EL (cell line): ENCODE measurements at regions not wholly inside any gene's neighbourhood (a gene's known extent, or its start where the extent isn't known, plus 50 kb on each side); places are given as distances from the start of the nearest gene placed in this dataset.
"Not testable (repeated sequence)": the region's sequence is repeated elsewhere in the genome, so short reads cannot be mapped to it uniquely, and the experiment has no call there.

Experiments
- DNase-seq: peaks from one replicate; pipeline ENCODE4 v3.0.0-alpha.2; 2016

DNA sequence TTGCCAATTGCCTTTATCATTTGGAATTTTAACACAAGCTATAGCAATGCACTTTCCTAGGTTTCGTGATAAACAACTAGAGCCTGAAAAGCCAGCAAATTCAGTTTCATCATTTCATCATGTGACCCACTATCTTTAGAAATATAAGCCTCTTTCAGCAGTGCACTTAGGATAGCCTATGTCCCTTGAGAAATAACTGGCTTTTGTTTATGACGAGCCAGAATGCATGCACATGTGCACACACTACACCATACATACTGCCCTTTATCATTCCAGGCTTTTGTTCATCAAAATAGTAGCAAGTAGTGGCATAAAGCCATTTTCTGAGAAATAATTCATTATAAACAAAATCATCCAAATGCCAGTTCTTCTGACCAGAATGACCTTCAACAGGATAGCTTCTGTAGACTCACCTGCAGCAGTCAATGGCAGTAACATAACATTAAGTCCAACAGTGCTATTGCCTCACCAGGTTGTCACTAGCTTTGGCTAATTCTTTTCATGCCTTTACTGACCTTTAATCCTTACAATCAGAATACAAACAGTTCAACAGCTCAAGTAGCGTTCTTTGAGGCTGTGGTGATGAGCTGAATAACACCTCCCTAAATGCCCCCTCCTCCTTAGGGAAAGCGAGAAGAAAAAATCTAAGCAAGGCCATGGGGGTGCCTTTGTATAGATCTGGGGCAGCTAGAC, 132.3 kb upstream of the SMARCA2 start:
- no peak for DNase-seq

DNA sequence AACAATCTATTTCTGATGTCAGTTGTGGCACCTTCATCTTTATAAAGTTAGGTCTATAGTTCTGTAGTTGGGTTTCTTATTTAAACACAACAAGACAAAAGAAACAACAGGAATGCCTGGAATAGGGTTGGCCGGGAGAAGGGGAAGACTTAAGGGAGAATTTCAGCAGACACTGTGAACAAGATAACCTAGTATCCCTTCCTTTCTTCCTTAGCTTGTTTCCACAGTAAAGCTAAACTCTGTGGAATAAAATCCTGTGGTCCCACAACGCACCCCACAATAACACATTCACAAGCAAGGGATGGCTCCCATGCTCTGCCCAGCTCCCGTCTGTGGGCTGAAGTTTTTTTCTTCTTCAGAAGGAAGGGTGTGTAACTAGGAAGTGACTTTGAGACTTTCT, 124.9 kb upstream of the SMARCA2 start:
- DNase-seq, result no peak

DNA sequence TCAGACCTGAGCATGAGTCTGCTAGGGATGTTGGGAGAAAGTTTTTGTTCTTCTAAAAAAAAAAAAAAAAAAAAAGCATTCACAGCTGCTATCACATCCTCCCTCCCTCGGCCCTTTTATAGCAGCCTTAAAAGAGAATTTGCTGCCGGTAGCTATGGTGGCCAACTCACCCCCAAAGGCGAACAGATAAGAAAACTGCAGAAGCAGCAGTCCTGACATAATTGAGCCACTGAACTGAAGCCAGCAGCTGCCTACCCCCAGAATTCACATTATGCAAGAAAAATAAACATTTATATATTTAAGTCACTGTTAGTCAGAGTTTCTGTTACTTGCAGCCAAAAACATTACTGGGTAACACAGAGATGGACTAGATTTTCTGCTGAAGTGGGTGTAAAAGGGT, 124.3 kb upstream of the SMARCA2 start:
- DNase-seq, result no peak

DNA sequence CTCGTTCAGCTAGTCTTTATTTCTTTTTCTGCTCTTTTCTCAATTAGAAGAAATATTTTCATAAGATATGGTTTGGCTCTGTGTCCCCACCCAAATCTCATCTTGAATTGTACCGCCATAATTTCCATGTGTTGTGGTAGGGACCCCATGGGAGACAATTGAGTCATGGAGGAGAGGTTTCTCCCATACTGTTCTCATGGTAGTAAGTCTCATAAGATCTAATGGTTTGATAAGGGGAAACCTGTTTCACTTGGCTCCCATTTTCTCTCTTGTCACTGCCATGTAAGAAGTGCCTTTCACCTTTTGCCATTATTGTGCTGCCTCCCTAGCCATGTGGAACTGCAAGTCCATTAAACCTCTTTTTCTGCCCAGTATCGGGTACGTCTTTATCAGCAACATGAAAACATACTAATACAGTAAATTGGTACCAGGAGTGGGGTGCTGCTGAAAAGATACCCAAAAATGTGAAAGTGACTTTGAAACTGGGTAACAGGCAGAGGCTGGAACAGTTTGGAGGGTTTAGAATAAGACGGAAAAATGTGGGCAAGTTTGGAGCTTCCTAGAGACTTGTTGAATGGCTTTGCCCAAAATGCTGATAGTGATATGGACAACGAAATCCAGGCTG, 112.0 kb upstream of the SMARCA2 start:
- not testable (repeated sequence) for DNase-seq

DNA sequence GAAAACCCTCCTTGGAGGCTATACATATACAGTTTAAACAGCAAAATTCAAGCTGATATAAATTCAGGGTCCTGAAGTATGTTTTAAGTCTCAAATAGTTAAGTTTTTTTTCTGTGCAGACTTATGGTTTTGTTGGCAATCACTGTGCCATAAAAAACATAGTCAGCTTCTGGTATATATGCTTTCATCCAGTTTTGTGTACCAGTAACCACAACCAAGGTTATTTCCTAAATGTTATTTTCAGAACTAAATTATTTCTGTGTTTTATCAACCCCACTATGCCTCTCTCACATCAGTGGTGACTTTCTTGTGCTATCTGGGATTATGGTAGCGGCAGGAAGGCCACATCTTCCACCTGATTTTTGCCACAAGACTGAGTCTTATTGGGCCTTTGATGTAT, 107.7 kb upstream of the SMARCA2 start:
- no peak for DNase-seq

DNA sequence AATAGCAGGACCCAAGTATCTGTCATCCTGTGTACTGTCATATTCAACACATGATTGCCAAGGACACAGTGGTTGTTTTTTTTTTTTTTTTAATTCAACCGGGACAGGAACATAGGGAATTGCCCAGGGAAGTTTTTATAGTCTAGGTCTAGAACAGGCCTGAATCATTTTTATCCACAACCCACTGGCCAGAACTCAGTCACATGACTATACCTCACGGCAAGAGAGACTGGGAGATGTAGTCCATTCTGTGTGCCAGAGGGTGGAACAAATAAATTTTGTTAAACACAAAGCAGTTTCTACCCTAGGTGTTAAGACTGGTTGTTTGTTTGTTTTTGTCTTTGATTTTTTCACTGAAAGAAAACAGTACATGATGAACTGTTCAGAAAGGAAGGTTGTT, 105.8 kb upstream of the SMARCA2 start:
- DNase-seq, result no peak

DNA sequence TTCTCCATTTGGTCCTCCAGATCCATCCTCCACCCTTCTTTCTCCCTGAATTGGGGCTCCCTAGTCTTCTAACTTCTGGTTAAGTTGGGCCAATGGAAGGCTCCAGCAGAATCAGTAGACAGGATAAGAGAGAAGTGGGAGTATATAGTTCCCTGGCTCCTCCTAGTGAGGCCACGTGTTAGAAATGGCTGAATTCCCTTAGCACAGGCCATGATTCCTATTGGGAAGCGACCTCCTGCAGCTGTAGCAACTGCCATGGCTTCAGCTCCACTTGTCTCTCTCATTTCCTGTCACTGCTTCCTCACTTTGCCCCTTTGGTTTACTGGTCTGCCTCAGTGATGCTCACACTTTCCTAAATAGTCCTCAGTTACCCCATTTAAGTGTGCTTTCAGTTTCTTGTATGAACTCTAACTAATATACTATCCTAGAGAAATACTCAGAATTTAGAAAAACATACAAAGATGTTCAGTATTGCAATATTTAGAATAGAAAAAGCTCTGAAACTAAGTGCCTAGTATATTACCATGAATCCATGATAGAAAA, 104.8 kb upstream of the SMARCA2 start:
- no peak for DNase-seq

DNA sequence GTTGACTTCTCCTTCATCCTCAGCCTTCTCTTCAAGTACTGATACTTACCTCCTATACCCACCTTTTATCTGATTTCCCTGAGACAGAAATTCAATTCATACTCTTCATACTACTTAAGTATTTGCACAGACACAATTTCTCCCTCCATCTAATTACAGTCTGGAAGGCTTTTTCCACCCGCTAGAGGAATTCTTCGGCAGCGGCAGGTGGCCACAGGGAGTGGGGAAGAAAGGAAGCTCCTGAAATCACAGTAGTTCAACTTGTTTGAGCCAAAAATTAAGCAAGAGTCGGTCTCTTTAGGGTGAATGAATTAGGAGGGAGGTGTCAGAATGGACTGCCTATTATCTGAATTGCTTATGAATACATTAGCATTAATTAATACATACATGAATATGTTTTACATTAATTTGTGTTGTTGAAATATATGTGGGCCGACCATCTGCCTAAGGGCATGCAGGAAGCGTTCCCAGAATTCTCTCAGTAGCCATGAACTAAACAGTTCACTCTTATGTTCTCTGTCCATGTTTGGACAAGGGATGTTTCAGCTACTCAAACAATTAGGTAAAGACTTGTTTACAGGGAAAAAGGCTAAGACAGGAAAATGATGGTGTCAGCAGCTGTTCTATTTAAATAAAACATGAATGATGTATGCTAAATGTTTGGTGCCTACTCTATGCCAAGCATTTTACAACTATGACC, 101.4 kb upstream of the SMARCA2 start:
- no peak for DNase-seq

DNA sequence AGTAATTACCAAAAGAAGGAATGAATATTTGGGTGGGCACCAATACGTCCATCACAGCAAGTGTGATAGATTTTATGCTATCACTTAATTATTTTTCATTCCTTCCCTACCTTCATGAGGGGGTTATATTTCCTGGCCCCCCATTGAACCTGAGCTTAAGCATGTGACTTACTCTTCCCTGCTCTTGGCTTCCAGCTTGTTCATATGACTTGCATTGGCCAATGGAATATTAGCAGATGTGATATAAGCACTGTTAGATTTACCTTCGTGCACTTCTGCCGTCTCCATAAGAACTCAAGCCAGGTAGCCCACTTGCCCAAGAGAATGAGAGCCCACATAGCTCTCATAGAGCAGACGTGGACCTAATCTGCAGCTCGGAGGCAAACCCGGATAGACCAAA, 99.1 kb upstream of the SMARCA2 start:
- DNase-seq, result no peak

DNA sequence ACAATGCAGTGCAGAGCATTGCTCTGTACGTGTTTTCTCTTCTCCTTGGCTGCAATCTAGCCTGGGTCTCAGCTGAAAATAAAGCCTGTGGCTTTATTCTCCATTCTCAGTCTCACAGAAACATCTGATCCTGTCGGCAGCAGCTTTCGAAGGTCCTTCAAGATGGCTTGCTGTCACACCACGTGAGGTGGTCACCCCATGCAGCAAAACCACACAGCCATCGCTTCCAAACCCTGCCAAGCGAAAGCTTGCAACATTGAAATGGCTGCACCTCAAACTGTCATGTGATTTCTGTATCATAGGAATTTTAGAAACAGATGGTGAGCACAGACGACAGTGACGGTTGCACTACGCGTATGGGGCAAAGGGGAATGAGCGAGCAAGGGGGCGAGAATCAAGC, 98.5 kb upstream of the SMARCA2 start:
- no peak for DNase-seq

DNA sequence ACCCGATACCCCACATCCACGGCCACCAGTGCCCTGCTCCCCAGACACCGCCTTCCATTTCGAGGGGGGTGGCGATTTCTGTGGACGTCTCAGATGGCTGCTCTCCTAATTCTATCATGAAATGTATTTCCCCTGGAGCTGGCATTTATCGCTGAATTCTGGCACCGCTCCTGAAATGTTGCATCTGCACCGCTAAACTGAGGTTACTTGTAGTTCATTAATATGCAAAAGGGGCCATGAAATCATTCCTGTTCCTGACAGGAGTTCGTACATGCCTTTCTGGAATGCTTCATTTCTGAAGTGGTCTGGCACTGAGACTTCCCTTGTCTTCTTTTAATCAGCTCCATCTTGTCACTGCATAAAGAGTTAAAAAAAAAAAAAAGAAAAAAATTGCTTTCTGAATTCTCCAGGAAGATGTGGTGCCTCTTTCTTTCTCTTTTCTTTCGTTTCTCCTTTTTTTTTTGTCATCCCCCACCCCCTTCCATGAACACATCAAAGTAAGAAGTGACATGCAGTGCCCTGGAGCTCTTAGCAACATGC, 97.7 kb upstream of the SMARCA2 start:
- DNase-seq, result no peak

DNA sequence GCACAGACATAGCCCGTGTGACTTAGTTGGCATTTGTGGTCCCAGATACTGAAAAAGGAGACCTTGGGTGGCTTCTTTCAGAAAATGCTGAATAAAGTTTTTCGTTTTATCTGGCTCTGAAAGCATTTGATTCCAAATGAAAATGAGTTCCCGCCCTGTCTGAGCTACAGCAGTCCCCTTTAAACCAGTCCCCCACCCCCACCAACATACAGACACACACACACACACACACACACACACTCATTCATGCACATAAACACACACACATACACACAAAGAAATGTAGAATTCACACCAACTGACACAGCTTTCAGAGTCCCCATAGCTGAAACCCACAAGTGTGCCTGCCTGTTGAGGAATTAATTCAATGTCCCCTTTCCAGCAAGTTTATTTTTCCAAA, 97.0 kb upstream of the SMARCA2 start:
- no peak for DNase-seq

DNA sequence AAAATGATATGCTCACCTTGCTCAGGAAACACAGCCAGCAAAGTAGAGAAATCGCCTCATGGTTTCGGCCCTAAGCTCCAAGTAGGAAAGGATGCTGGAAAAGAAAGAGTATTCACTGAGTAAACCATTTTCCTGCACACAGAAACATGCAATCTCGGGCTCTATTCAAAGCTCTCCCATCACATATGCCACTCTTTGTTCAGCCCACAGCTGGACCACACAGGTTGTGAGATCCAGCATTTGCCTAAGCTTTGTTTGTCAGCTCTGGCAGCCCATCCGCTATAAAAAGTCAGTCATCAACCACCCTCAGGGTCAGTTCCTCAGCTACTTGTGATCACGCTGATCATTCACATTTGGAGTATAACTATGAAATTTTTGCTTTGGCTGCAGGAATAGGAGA, 96.5 kb upstream of the SMARCA2 start:
- no peak for DNase-seq

DNA sequence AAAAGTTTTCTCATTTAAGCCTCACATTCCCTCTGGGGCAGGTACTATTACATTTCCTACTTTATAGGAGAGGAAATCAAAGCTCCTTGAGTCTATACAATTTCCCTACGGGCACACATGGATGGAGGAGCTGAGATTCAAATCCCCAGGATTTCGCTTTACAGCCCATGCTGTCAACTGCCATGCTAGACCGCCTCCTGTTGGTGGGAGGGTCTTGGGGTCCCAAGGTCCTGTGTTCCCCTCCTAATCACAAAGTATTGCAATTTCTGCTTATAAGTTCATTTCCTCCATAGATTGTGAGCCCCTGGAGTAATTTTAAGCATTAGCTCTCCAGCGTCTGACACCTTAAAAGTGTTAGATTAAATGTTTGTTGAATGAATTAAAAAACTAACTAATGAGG, 95.9 kb upstream of the SMARCA2 start:
- no peak for DNase-seq

DNA sequence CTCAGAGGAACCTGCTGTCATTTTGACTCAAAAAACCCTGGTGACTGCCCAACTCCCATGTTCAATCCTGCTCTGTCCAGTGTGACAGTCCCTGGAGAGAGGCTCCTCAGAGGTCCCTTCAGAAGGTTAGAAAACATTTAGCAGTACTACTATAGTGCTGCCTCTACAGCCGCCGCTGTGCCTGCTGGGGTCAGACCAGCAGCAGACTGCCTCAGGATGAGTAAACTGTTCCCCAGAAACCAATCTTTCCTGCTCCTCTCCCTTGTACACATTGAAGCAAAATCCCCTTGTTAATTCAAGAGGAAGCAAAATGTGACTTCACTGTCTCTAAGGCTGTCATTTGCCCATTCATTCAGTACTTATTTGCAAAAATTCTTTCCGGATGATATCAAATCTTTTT, 94.8 kb upstream of the SMARCA2 start:
- no peak for DNase-seq

DNA sequence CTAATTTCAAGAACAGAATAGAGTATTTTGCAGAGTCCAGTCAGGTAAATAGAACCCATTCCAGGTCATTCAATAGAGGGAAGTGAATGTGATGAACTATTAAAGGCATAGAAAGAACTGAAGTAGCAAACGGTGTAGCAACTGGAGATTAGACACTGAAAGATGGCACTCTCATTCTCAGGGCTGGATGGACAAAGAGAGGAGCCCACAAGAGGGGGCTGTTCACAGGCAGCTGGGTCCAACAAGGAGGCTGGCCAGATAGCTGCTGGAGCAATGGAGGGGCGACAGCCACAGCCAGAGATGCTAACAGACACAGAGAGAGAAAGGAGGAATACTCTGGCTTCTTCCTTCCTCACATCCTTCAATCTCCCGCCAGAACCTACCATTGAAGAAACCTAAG, 93.1 kb upstream of the SMARCA2 start:
- DNase-seq, result no peak

DNA sequence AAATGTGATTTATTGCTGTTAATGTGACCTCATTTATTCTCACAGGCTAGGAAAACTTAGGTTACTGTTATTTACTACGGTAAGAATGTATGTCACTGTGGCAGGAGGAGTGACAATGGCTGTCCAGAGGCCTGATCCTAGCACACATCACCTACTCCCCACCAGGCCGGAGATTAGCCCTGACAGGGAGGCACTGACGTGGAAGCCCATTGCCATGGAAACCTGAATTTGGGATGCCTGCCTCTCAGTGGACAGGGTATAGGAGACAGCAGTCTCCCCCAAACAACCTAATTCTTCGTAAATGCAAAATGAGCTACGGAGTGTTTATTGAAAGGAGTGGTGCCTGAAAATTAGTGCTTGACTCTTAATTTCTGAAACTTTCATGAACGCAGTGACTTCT, 87.6 kb upstream of the SMARCA2 start:
- DNase-seq, result no peak

DNA sequence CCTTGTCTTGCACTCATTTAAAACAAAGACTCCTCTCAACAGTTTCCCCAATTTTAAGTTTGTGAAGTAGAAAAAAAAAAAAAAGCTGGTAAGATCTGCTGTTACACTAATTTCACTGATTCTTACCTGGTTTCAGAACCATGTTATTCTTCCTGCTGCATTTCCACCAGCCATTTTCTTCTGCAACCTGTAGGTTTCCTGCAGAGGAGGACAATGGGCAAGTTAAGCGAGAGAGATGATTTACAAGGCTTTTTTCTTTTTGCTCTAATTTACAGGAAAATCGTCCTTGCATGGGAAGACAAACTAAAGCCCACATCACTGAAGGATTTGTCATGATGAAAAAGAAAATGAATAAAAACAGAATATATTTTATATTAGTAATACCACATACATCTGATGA, 86.0 kb upstream of the SMARCA2 start:
- no peak for DNase-seq

DNA sequence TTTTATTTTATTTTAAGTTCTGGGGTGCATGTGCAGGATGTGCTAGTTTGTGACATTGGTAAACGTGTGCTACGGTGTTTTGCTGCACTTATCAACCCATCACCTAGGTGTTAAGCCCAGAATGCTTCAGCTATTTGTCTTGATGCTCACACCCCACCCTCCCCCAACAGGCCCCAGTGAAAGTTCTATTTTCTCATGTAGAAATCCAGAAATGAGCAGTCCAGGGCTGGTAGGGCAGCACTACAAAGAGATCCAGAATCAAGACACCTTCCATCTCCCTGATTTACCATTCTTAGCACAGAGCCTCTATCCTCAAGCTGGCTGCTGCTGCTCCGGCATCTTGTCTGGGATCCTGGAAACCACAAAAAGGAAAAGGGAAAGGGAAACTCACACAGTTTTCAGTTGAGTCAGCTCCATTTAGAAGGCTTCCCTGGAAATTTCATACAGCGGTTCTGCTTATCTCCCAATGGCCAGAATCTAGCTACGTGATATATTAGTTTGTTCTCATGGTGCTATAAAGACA, 85.4 kb upstream of the SMARCA2 start:
- DNase-seq, result no peak

DNA sequence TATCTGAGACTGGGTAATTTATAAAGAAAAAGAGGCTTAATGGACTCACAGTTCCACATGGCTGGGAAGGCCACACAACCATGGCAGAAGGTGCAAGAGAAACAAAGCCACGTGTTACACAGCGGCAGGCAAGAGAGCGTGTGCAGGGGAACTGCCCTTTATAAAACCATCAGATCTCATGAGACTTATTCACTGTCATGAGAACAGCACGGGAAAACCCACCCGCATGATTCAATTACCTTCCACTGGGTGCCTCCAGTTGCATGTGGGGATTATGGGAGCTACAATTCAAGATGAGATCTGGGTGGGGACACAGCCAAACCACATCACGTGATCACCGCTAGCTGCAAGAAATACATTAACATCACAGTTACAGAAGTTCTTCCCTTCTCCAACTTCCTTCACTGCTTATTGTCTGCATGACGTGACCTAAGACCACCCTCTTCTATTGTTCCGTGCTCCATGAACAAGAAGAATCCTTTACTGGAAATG, 84.9 kb upstream of the SMARCA2 start:
- not testable (repeated sequence) for DNase-seq

DNA sequence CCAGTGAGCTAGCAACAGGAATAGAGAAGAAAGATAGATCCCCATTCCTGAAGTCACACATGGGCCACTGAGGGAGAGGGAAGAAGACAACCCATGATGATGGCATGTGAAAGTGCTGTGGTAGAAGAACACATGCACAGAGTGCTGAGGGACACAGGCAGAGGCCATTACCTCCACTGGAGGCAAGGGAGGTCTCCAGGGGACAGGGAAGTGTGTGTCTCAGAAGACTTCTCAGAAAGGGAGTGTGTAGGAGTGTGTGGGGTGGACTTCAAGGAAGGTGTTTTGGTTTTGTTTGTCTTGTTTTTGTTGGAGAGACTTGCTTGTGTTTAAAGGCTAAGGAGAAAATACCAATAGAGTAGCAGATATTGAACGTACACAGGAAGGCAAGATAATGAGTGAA, 77.0 kb upstream of the SMARCA2 start:
- no peak for DNase-seq

DNA sequence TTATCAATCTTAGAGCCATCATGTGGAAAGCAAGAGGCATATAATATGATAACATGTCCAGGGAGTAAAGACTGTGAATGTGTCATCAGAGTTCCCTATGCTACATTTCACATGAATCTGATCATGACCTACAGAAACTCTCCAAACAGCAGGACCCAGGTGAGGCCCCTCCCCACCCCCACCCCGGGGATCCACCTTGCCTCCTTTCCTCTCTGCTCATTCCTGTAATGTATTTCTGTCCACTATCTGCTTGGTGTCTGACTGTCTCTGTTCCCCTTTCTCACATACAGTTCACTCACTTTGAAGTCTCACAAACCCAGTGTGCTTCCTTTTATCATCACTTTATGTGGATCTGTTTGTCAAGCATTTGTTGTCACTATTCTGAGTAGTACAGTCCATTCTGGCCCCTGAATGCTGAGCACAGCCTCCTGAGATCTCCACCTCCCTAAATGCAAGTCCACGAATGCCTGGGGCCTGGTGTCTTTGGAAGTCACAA, 76.4 kb upstream of the SMARCA2 start:
- DNase-seq, result no peak

DNA sequence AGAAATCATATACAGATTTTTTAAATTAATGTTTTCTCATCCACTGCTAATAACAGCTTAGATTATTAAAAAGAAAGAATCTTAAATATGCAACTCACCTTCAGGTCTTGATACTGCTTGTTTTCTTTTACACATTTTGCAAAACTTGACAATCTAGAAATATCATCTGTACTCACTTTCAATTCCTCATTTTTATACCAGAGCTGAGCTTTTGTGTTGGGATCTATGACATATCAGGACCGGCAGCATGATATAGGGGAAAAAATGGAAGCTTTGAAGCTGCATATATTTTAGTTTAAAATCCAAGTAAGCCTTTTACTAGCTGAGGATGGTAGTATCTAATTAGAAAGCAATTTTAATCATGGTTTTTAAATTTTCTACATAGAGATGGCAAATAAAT, 75.7 kb upstream of the SMARCA2 start:
- DNase-seq, result no peak
